IPS DF 4.7 (cell line): ENCODE measurements at regions not wholly inside any gene's neighbourhood (a gene's known extent, or its start where the extent isn't known, plus 50 kb on each side); places are given as distances from the start of the nearest gene placed in this dataset.
"Not testable (repeated sequence)": the region's sequence is repeated elsewhere in the genome, so short reads cannot be mapped to it uniquely, and the experiment has no call there.

ENCODE experiments used
- DNase-seq: peaks from one replicate; pipeline ENCODE4 v3.0.0-alpha.2; 2013; ENCODE audit warnings: low spot score; ENCODE audit errors: extremely low read depth

GRCh38 chr10:81104494-81104893, 566.8 kb downstream of the SH2D4B start:
- no peak for DNase-seq

DNA sequence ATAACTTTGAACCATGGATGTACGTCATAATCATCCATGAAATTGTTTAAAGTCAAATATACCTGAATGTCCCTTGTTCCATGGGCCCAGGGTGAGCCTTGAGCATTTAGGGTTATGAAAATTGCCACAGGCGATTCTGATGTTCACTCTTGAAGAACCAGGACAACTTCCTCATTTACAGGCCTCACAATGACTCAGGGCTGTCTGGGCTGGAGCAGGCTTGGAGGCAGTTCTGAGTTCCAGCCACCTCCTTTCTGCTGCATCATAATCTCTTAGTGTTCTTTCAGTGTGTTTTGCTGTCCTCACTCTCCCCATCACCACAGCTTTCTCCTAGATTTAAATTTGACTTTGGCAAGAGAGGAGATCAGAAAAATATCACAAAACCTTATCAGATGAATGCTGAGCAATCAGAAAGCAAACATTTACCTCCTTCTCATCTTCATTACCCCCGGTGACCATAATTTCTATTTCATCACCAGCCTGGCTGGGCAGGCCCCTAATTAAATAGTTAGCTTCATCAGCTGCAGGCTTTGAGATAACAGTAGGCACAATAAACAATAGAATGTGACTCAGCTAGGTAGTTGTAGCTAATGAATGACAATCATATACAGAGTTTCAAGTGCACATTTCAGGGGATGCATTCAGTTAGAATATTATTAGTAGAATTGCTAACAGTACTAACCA, 571.0 kb downstream of the SH2D4B start:
- no peak for DNase-seq

- no peak for DNase-seq
Observed at GRCh38 chr10:81109200-81109752, 571.6 kb downstream of the SH2D4B start.

- DNase-seq: no peak
Observed at GRCh38 chr10:81116201-81116600, 578.5 kb downstream of the SH2D4B start.

DNA sequence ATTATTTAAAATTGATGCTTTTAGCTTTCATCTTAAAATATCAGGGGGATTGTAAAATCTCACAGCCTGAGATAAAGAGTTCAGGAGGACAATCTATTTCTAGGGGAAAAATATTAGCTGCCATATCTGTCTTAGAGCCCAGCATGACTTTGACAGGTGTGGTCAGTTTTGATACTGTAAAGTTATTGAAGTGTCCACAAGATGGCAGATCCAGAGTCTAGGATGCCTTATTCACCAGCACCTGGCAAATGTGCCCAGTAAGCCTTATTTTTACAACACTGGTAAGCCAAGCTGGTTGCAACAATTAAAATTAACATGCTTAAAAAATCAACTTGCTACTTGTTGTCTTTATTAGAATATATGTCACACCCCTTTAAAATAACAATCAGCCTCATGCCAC, 579.3 kb downstream of the SH2D4B start:
- no peak for DNase-seq

GRCh38 chr10:81127931-81128330, 590.2 kb downstream of the SH2D4B start:
- no peak for DNase-seq

DNA sequence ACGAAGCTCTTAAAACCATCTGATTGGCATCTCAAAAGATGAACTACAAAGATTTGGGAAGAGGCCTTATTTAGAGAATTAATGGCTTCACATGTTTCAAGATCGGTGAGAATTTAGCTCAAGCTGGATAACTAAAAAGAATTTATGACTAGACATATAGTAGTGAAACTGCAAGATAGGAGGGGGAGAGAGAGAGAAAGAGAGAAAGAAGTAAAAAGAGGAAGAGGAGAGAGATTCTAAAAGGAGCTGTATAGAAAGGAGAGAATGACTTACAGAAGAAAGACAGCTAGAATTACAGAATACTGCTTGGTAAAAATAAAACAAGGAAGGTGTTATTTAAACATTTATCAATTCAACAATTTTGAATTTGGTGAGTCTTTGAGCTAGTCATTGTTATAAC, 592.3 kb downstream of the SH2D4B start:
- DNase-seq: no peak

- no peak for DNase-seq
Observed at GRCh38 chr10:81135851-81136250, 598.1 kb downstream of the SH2D4B start.

- no peak for DNase-seq
Observed at GRCh38 chr10:81136261-81136660, 598.6 kb downstream of the SH2D4B start.

GRCh38 chr10:81145975-81146374, 608.3 kb downstream of the SH2D4B start:
- DNase-seq: no peak

DNA sequence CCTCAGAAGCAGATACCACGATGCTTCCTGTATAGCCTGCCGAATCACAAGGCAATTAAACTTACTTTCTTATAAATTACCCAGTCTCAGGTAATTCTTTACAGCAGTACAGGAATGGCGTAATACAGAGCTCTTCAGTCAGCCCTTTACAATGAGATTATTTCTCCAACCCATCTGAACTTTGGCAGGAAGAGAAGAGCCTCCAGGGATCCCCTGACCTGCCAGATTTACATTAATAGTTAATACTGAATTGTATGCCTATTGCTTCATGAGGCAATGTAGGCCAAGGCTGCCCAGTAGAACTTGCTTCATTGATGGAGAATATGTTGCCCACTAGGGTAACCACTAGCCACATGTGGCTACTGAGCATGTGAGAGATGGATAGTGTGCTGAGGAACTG, 608.7 kb downstream of the SH2D4B start:
- no peak for DNase-seq

- DNase-seq: no peak
Observed at GRCh38 chr10:81152656-81153055, 615.0 kb downstream of the SH2D4B start.

DNA sequence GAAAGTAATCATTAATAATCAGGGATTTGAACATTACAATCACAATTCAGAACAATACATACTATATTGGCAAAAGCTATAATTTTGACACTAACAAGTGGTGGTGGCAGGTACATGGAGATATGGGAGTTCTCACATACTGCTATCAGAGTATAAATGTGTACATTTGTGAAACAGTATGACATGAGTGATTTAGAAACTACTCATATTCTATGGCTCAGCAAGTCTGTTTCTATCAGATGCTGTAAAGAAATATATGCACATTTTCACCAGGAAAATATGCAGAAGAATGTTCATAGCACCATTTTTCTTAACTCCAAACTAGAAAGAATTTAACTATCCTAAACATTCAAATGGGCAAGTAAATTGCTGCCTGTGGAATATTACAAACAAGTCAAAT, 620.0 kb downstream of the SH2D4B start:
- no peak for DNase-seq

DNA sequence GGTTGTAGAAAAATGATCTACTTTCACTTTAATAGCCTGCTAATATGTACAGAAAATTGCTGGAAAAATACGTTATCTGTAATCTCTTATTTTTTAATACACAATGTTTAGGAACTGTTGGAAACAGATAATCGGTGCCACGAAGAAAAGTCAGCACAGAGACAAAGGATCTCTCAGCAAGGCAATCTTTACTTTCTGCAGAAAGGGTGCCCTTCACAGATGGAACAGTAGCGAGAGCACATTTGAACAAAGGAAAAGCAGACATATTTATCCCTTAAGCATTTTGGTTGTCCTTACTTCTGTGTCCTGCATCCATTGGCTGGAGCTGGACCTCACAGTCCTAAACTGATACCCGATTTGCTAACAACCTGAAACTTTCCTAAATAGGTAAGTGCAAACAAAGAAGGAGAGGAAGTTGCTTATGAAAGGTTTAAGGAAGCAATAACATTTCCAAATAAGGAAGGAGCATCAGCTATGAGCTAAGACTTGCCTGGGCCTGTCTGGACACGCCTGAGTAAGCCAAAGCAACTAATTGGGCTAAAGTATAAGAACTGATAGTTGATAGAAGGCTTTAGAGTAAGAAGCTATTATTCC, 640.0 kb downstream of the SH2D4B start:
- DNase-seq: no peak

DNA sequence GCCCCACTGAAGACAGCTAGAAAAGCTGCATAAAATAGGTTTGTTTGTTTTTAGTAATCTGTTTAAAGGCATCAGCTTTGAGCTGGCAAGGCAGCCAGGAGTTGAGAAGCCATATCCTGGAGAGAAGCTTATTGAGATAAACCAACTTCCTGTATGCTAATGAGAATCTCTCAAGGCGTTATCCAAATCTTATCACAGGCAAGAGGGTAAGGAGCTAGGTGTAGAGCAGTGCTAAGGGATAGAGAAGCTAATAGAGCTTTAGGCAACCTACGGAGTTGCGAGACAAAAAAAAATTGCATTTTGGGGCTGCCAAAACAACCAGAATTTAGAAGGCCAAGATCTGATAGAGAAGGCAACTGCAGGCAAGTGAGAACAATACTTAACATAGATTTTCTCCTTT, 641.6 kb downstream of the SH2D4B start:
- no peak for DNase-seq

DNA sequence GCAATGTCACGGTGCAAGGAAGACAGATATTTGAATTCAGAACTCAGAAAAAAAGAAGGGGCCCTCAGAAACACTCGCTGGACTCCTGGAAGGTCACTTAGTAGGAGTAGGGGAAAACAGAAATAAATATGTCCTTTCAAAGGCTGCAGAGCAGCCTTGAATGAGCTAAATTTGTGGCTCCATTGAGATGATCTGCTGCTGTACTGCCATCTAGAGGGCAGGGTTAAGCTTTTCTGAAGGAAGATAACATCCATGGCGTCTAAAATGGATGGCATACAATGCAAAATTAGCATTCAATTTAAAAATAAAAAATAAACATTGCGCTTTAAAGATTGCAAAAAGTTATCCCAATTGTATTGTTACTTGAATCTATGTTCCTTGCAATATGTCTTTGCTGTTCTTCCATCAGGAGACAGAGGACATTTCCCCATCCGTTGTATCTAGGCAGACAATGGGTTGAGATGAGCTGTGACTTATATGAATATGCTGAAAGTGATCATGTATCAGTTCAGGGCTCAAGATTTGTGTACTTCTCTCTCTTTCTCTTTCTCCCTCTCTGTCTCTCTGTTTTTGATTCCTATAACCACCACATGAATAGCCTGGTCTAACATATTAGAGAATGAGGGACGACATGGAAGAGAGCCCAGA, 642.2 kb downstream of the SH2D4B start:
- peak; percentile 22 for DNase-seq

- no peak for DNase-seq
Observed at GRCh38 chr10:81182296-81182695, 644.6 kb downstream of the SH2D4B start.

DNA sequence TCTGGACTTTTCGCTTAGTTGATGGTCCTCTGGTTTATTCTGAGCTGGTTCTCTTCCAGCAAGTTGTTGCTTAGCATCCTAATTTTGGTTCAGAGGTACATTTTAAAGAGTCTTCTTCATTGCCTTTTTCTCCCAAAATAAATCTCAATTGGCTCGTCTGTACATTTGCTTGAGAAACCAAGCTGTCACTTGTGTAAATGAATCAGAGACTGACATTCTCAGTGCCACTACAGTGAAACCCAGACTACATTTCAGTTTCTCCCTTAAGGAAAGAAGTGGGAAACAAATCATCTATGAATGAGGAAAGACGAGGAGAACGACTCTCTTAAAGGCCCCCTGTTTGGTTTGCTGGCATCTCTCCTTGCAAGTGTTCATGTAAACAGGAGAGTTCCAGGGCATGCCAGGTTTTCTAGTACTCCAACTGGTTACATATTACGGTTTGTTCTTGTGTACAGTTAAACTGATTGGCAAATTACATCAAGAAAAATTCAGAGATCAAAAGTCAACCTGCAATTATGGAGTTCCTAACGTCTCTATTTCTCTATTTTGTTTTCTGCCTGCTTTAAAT, 654.6 kb downstream of the SH2D4B start:
- no peak for DNase-seq

DNA sequence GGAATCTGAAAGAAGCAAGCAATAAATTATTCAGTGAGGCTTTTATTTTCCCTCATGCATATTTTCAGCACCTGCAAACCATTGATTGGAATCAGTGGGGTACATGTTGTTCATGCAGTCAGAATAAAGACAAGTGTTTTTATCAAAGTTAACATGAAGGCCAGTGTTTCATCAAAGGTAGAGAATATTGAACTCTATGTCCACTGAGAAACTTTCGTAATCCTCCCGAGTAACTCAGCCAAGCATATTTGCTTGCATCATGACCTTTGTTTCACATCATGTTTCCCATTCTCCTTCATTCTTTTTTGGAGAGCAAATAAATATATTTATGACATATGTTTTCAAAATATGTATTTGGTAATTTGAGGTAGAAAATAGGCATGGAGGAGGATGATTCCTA, 663.1 kb downstream of the SH2D4B start:
- no peak for DNase-seq

DNA sequence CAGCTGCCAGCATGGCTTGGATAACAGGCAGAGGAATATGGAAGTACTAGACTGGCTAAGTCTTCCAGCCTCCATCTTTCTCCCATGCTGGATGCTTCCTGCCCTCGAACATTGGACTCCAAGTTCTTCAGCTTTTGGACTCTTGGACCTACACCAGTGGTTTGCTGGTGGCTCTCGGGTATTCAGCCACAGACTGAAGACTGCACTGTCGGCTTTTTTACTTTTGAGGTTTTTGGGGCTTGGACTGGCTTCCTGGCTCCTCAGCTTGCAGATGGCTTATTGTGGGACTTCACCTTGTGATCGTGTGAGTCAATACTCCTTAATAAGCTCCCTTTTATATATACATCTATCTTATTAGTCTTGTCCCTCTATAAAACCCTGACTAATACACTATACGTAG, 667.6 kb upstream of the NRG3 start:
- DNase-seq: not testable (repeated sequence)

- no peak for DNase-seq
Observed at GRCh38 chr10:81213370-81213769, 661.6 kb upstream of the NRG3 start.

DNA sequence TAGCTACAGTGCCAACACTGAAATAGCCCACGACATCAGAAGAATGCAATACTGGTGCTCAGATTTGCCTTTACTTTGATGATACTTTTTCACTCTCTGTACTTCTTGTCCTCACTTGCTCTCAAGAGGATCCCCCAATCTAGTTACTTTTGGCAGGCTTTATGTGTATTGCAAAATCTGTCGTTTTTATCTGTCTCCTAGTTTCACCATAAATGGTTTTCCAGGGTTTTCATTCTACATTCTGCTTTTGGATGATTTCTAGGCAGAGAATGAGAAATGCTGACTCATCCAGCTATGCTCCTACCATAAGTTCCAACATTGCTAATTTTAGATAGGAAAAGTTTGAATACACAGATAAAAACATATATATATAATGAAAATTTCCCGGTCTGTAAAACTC, 659.5 kb upstream of the NRG3 start:
- no peak for DNase-seq
